Fibroblast of skin of left biceps (primary cell): ENCODE measurements at regions not wholly inside any gene's neighbourhood (a gene's known extent, or its start where the extent isn't known, plus 50 kb on each side); places are given as distances from the start of the nearest gene placed in this dataset.

Source experiments
- DNase-seq, 2 experiments: peaks; one replicate each; pipeline ENCODE4 v3.0.0-alpha.2; 2013; ENCODE audit warnings: low read depth in 2 of 2

GRCh38 chr12:69189378-69189978, 49.9 kb upstream of the CPSF6 start:
- DNase-seq: no peak
